GM12892 (cell line): ENCODE measurements at regions not wholly inside any gene's neighbourhood (a gene's known extent, or its start where the extent isn't known, plus 50 kb on each side); places are given as distances from the start of the nearest gene placed in this dataset.

Experiments used
- POLR2A ChIP-seq: IDR thresholded peaks from 2 replicates; pipeline ENCODE4 v1.6.1; 2011; ENCODE audit warnings: low read depth, low read length, control low read depth
- POLR2AphosphoS5 ChIP-seq: IDR thresholded peaks from 2 replicates; pipeline ENCODE4 v1.6.1; 2011; ENCODE audit warnings: low read depth, low read length, control low read depth

DNA sequence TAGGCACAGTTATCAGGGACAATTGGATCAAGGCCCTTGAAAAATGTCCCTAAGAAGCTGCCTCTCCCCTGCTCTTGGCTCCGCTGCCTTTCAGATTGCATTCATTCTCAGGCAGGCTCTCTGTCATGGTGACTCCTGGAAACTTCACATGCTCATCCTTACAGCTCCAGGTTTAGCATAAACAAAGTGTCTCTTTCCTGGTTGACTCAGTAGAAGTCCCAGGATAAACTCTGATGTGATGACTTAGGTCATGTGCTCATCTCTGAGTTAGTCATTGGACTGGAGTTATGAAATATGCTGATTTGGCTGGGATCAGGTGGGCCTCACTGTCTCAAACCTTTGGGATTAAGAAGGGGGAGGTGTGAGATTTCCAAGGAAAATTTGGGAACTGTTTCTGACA, 243.8 kb downstream of the ZNF621 start:
- TF ChIP-seq POLR2A (no peak), POLR2AphosphoS5 (no peak)
